K562 (cell line): ENCODE measurements at regions not wholly inside any gene's neighbourhood (a gene's known extent, or its start where the extent isn't known, plus 50 kb on each side); places are given as distances from the start of the nearest gene placed in this dataset.

Source experiments
- ATAC-seq: fragments of 200-7000 bp; cut with Tn5 transposase; 3 replicates; pipeline ENCODE4 v1.9.1; 2020; ENCODE audit warnings: moderate library complexity
- BruUV-seq: library from RNA; stranded (reverse); fragments of 400-500 nt; replicated peaks from 2 replicates; lab custom pipeline; 2021; lab: Mats Ljungman, UMichigan
- CTCF ChIA-PET: fragments of 300-600 bp; formaldehyde crosslinking; extraction: SDS; loops from one replicate; lab custom pipeline; 2021; ENCODE audit warnings: low intra/inter-chr PET ratio; lab: Yijun Ruan, JAX
- POLR2A ChIA-PET: fragments of 300-600, 350-650 bp; sonication (Branson Sonifier 250); formaldehyde crosslinking; extraction: SDS; loops from one replicate; lab custom pipeline; 2021; ENCODE audit warnings: antibody characterized with exemption, inconsistent platforms; lab: Yijun Ruan, JAX
- DNase-seq, 4 experiments: peaks; one replicate each; pipeline versions ENCODE4 v3.0.0 to v3.0.0-alpha.2; 2011 to 2018; ENCODE audit warnings: low spot score in 3 of 4, mixed read lengths in 3 of 4; ENCODE audit errors: extremely low read depth in 1 of 4
- FAIRE-seq: peaks from 2 replicates; lab custom pipeline; 2011; peaks lifted over from hg19 to GRCh38; lab: Jason Lieb, UNC
- H2AFZ ChIP-seq: 2 replicates; pipeline ENCODE4 v1.6.0; 2011; ENCODE audit warnings: low read depth, low read length, control low read depth, inconsistent platforms
- H3K27ac ChIP-seq: fragments of 200-600 bp; 3 replicates; pipeline ENCODE4 v1.8.0; 2011; ENCODE audit warnings: low read depth, mild to moderate bottlenecking, control low read depth, inconsistent platforms, low read length, moderate library complexity, mixed read lengths; ENCODE audit errors: extremely low read depth
- H3K27me3 ChIP-seq, 2 experiments: fragments of 300-600 bp in 1 of 2; 2 replicates in 1 of 2; 3 replicates in 1 of 2; pipeline versions ENCODE4 v1.6.0 to v1.8.0; 2011; ENCODE audit warnings: inconsistent platforms in 2 of 2, low read length in 2 of 2, mild to moderate bottlenecking in 1 of 2, mixed read lengths in 1 of 2, moderate library complexity in 1 of 2; ENCODE audit not compliant: control insufficient read depth in 2 of 2, insufficient read depth in 2 of 2
- H3K36me3 ChIP-seq: fragments of 300-600 bp; 3 replicates; pipeline ENCODE4 v1.8.0; 2011; ENCODE audit warnings: mild to moderate bottlenecking, low read length, inconsistent platforms; ENCODE audit not compliant: control insufficient read depth, insufficient read depth
- H3K4me1 ChIP-seq, 2 experiments: fragments of 200-600 bp in 1 of 2; replicated peaks in 1 of 2; 2 replicates in 1 of 2; 3 replicates in 1 of 2; pipeline versions ENCODE4 v1.5.1 to v1.8.0; 2011; ENCODE audit warnings: inconsistent platforms in 2 of 2, low read length in 2 of 2, mild to moderate bottlenecking in 1 of 2, mixed read lengths in 1 of 2, moderate library complexity in 1 of 2; ENCODE audit not compliant: control insufficient read depth in 2 of 2, insufficient read depth in 2 of 2
- H3K4me2 ChIP-seq: 2 replicates; pipeline ENCODE4 v1.6.1; 2011; ENCODE audit warnings: low read length, control low read depth, inconsistent platforms, mixed read lengths; ENCODE audit not compliant: insufficient read depth
- H3K4me3 ChIP-seq: fragments of 200-600 bp; sonication (generic), shearing (Covaris generic); 2 replicates; pipeline ENCODE4 v1.5.1; 2016; ENCODE audit warnings: control low read depth, inconsistent platforms
- H3K79me2 ChIP-seq: fragments of 200-600 bp; 3 replicates; pipeline ENCODE4 v1.8.0; 2011; ENCODE audit warnings: low read length, inconsistent platforms; ENCODE audit not compliant: control insufficient read depth, insufficient read depth
- H3K9ac ChIP-seq, 2 experiments: 2 replicates each; pipeline versions ENCODE4 v1.6.0 to v1.6.1; 2011; ENCODE audit warnings: low read depth in 2 of 2, low read length in 2 of 2, control low read depth in 1 of 2, inconsistent platforms in 1 of 2, mild to moderate bottlenecking in 1 of 2, mixed read lengths in 1 of 2; ENCODE audit not compliant: insufficient read depth in 1 of 2
- H3K9me1 ChIP-seq: one replicate; pipeline ENCODE4 v1.6.0; 2011; ENCODE audit warnings: inconsistent platforms, mild to moderate bottlenecking, low read length, moderate library complexity; ENCODE audit not compliant: control insufficient read depth, insufficient read depth
- H3K9me3 ChIP-seq: replicated peaks from 2 replicates; pipeline ENCODE4 v1.5.1; 2011; ENCODE audit warnings: low read depth, low read length, inconsistent platforms; ENCODE audit not compliant: control insufficient read depth, insufficient read depth
- H4K20me1 ChIP-seq: replicated peaks from 2 replicates; pipeline ENCODE4 v1.6.1; 2011; ENCODE audit warnings: low read length, inconsistent platforms, mixed read lengths; ENCODE audit not compliant: control insufficient read depth, insufficient read depth
- ARID1B ChIP-seq: fragments of 450-650 bp; IDR thresholded peaks from 2 replicates; pipeline ENCODE4 v1.6.1; 2016; ENCODE audit warnings: antibody characterized with exemption, mild to moderate bottlenecking, inconsistent platforms
- E2F4 ChIP-seq: sonication (generic); formaldehyde crosslinking; IDR thresholded peaks from 2 replicates; pipeline ENCODE4 v1.8.0; 2022; ENCODE audit warnings: mild to moderate bottlenecking, low read depth, missing genetic modification reagents
- EGR1 ChIP-seq: fragments of 450-650 bp; conservative IDR thresholded peaks from 2 replicates; pipeline ENCODE4 v1.6.1; 2017; ENCODE audit warnings: mild to moderate bottlenecking
- MEF2A ChIP-seq: IDR thresholded peaks from 2 replicates; pipeline ENCODE4 v1.6.1; 2011; ENCODE audit warnings: low read depth, mild to moderate bottlenecking, low read length, moderate library complexity; ENCODE audit not compliant: control insufficient read depth
- MYC ChIP-seq, 2 experiments: fragments of 250-450 bp in 1 of 2; sonication (Bioruptor Pico) in 1 of 2; IDR thresholded peaks; 2 replicates each; pipeline versions ENCODE4 v1.5.1 to v1.6.1; 2012 to 2021; ENCODE audit warnings: low read depth in 2 of 2, borderline replicate concordance in 1 of 2, improper control_type of control experiment in 1 of 2, low read length in 1 of 2, mild to moderate bottlenecking in 1 of 2, moderate library complexity in 1 of 2
- NONO ChIP-seq, 2 experiments: fragments of 200-400 bp in 1 of 2; fragments of 450-650 bp in 1 of 2; formaldehyde crosslinking in 1 of 2; IDR thresholded peaks; 2 replicates each; pipeline ENCODE4 v1.6.1; 2017; ENCODE audit warnings: low read depth in 2 of 2, mild to moderate bottlenecking in 2 of 2, moderate library complexity in 2 of 2, low read length in 1 of 2
- POLR2AphosphoS2 ChIP-seq: IDR thresholded peaks from 2 replicates; pipeline ENCODE4 v1.6.1; 2012; ENCODE audit warnings: low read length, improper control_type of control experiment
- PTBP1 ChIP-seq: fragments of 200-400 bp; formaldehyde crosslinking; IDR thresholded peaks from 2 replicates; pipeline ENCODE4 v1.6.1; 2017; ENCODE audit warnings: low read depth, low read length
- RBM22 ChIP-seq: fragments of 200-400 bp; formaldehyde crosslinking; IDR thresholded peaks from 2 replicates; pipeline ENCODE4 v1.6.1; 2018; ENCODE audit warnings: low read length, low read depth; ENCODE audit not compliant: poor library complexity, severe bottlenecking
- SIX5 ChIP-seq, 2 experiments: IDR thresholded peaks; 2 replicates each; pipeline ENCODE4 v1.6.1; 2011; ENCODE audit warnings: low read length in 2 of 2, borderline replicate concordance in 1 of 2, low read depth in 1 of 2, mild to moderate bottlenecking in 1 of 2, moderate library complexity in 1 of 2; ENCODE audit not compliant: insufficient read depth in 1 of 2
- YBX1 ChIP-seq: fragments of 450-650 bp; IDR thresholded peaks from 2 replicates; pipeline ENCODE4 v1.7.1; 2016; ENCODE audit warnings: mild to moderate bottlenecking
- ZNF311 ChIP-seq: fragments of 250-450 bp; sonication (Bioruptor Pico); IDR thresholded peaks from 2 replicates; pipeline ENCODE4 v1.4.0; 2020; ENCODE audit warnings: mild to moderate bottlenecking, moderate library complexity
- ZNF316 ChIP-seq: fragments of 450-650 bp; IDR thresholded peaks from 2 replicates; pipeline ENCODE4 v1.6.1; 2016
- WGBS: fragments of 100-300 bp; shearing (Covaris generic); methylation state at CpG from one replicate; pipeline ENCODE4 v1.1.6; 2016; ENCODE audit warnings: low coverage, mixed read lengths; ENCODE audit not compliant: insufficient coverage; ENCODE audit errors: missing lambda C conversion rate; 5-methylcytosine and 5-hydroxymethylcytosine counted together
- in situ Hi-C: fragments of 300-500 bp; cut with MboI; formaldehyde crosslinking; loops from 4 replicates; pipeline ENCODE4 v1.15.0; 2018; ENCODE audit warnings: inconsistent platforms, mixed read lengths
- intact Hi-C: fragments of 100-400 bp; cut with micrococcal nuclease; formaldehyde crosslinking; loops from 2 replicates; pipeline ENCODE4 v1.14.2; 2022

- peaks cover 0 to 6% of the 10 kb centered on the region in 2 experiments; a peak in 3 of 5 replicates for H3K27me3 ChIP-seq
- no peaks in the 10 kb centered on the region for H3K36me3 ChIP-seq
- no peak for ATAC-seq
- no peak for DNase-seq
- CTCF ChIA-PET = no interaction called here
- BruUV-seq = no TSS peak
- no peak overlapping the region for H3K4me2 ChIP-seq
- H3K9ac ChIP-seq = no peak overlapping the region
- no peaks in the 10 kb centered on the region for H3K79me2 ChIP-seq
- H3K9me3 ChIP-seq = no peaks in the 10 kb centered on the region
- H3K9me1 ChIP-seq = no peaks in the 10 kb centered on the region
- TF ChIP-seq ZNF316 (no peak), MYC (IDR thresholded peaks at IDR 0.05; ENCODE audit: low read depth, low read length) (no peak), MYC (CRISPR knock-in tag; IDR thresholded peaks at IDR 0.05; ENCODE audit: borderline replicate concordance, low read depth) (no peak), POLR2AphosphoS2 (no peak), PTBP1 (no peak), EGR1 (no peak), SIX5 (IDR thresholded peaks at IDR 0.05; ENCODE audit: borderline replicate concordance in 1 of 2, insufficient read depth in 1 of 2, low read depth in 1 of 2, low read length in 2 of 2) (no peak), ARID1B (no peak), RBM22 (no peak), ZNF311 (CRISPR knock-in tag) (no peak), MEF2A (no peak), E2F4 (CRISPR knock-in tag) (no peak), YBX1 (no peak), NONO (IDR thresholded peaks at IDR 0.05; ENCODE audit: low read depth in 2 of 2, low read length in 1 of 2) (no peak)
- no peak overlapping the region for H2AFZ ChIP-seq
- 3% methylated on average over 3 of the region's 3 CpGs for WGBS
- no peak overlapping the region for H3K27ac ChIP-seq
- no peaks in the 10 kb centered on the region for H3K4me1 ChIP-seq
- FAIRE-seq = no peak
- no peaks in the 10 kb centered on the region for H4K20me1 ChIP-seq
- POLR2A ChIA-PET = no interaction called here
- in situ Hi-C loops = no loop called here
- intact Hi-C loops = no loop called here
- H3K4me3 ChIP-seq = no peak overlapping the region
Observed at GRCh38 chr15:29911705-29912104, 89.4 kb upstream of the TJP1 start.
